Osteocyte (in vitro differentiated cells): ENCODE measurements at regions not wholly inside any gene's neighbourhood (a gene's known extent, or its start where the extent isn't known, plus 50 kb on each side); places are given as distances from the start of the nearest gene placed in this dataset.

Source experiments
- DNase-seq: peaks from one replicate; pipeline ENCODE4 v3.0.0; 2021; ENCODE audit warnings: mixed read lengths; ENCODE audit not compliant: unreplicated experiment; ENCODE audit errors: extremely low spot score
- H3K27ac Mint-ChIP-seq: one replicate; pipeline ENCODE4 v1.8.0; 2021; ENCODE audit warnings: mild to moderate bottlenecking, mixed read lengths; ENCODE audit not compliant: unreplicated experiment
- H3K27me3 Mint-ChIP-seq: one replicate; pipeline ENCODE4 v1.8.0; 2021; ENCODE audit warnings: mixed read lengths; ENCODE audit not compliant: unreplicated experiment
- H3K36me3 Mint-ChIP-seq: one replicate; pipeline ENCODE4 v1.8.0; 2021; ENCODE audit warnings: mixed read lengths; ENCODE audit not compliant: unreplicated experiment
- H3K4me1 Mint-ChIP-seq: one replicate; pipeline ENCODE4 v1.8.0; 2021; ENCODE audit warnings: mixed read lengths; ENCODE audit not compliant: unreplicated experiment
- H3K4me3 Mint-ChIP-seq: one replicate; pipeline ENCODE4 v1.8.0; 2021; ENCODE audit warnings: mild to moderate bottlenecking, moderate library complexity, mixed read lengths; ENCODE audit not compliant: unreplicated experiment
- H3K9me3 Mint-ChIP-seq: one replicate; pipeline ENCODE4 v1.8.0; 2021; ENCODE audit warnings: mixed read lengths; ENCODE audit not compliant: unreplicated experiment
- TF ChIP-seq, protein P1 (sequence below): fragments of 200-600 bp; sonication (generic); IDR thresholded peaks from 2 replicates; pipeline ENCODE4 v1.5.0; 2021; ENCODE audit warnings: antibody characterized with exemption, mild to moderate bottlenecking, moderate library complexity

DNA sequence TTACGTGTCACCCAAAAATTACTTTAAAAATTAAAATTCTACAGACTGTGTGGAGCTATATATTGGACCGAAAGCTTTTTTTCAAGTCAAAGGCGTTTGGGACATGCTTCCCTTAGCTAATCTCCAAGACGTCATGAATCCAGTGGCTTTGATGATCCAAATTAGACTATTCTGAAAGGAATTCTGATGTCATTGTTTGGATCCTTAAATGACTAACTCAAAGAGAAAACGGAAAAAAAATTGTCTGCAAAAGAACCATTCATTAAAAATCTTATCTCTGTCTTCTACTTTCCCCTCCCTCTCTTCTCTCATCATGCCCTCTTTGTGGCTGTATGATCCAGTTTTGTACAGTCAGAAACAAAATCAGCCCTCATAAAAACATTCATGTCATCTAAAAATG is 161.8 kb downstream of the ETV1 start:
- TF ChIP-seq, protein P1, sequence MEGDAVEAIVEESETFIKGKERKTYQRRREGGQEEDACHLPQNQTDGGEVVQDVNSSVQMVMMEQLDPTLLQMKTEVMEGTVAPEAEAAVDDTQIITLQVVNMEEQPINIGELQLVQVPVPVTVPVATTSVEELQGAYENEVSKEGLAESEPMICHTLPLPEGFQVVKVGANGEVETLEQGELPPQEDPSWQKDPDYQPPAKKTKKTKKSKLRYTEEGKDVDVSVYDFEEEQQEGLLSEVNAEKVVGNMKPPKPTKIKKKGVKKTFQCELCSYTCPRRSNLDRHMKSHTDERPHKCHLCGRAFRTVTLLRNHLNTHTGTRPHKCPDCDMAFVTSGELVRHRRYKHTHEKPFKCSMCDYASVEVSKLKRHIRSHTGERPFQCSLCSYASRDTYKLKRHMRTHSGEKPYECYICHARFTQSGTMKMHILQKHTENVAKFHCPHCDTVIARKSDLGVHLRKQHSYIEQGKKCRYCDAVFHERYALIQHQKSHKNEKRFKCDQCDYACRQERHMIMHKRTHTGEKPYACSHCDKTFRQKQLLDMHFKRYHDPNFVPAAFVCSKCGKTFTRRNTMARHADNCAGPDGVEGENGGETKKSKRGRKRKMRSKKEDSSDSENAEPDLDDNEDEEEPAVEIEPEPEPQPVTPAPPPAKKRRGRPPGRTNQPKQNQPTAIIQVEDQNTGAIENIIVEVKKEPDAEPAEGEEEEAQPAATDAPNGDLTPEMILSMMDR: no peak
- no peaks in the 10 kb centered on the region for H3K36me3 Mint-ChIP-seq
- no peaks in the 10 kb centered on the region for H3K9me3 Mint-ChIP-seq
- H3K27me3 Mint-ChIP-seq: no peaks in the 10 kb centered on the region
- no peak for DNase-seq
- H3K27ac Mint-ChIP-seq: no peak overlapping the region
- no peak overlapping the region for H3K4me3 Mint-ChIP-seq
- H3K4me1 Mint-ChIP-seq: peaks cover 12% of the 10 kb centered on the region

GRCh38 chr7:13829231-13829630 is 160.2 kb downstream of the ETV1 start:
- peak overlapping the region; percentile 53 for H3K27ac Mint-ChIP-seq
- no peaks in the 10 kb centered on the region for H3K36me3 Mint-ChIP-seq
- peaks cover 12% of the 10 kb centered on the region for H3K4me1 Mint-ChIP-seq
- H3K27me3 Mint-ChIP-seq: no peaks in the 10 kb centered on the region
- DNase-seq: no peak
- TF ChIP-seq, protein P1: no peak
- H3K9me3 Mint-ChIP-seq: no peaks in the 10 kb centered on the region
- no peak overlapping the region for H3K4me3 Mint-ChIP-seq

- no peaks in the 10 kb centered on the region for H3K36me3 Mint-ChIP-seq
- peaks cover 12% of the 10 kb centered on the region for H3K4me1 Mint-ChIP-seq
- no peaks in the 10 kb centered on the region for H3K9me3 Mint-ChIP-seq
- TF ChIP-seq, protein P1: no peak
- H3K27me3 Mint-ChIP-seq: no peaks in the 10 kb centered on the region
- no peak overlapping the region for H3K4me3 Mint-ChIP-seq
- DNase-seq: no peak
- peak overlapping the region; percentile 79 for H3K27ac Mint-ChIP-seq
These were observed 159.3 kb downstream of the ETV1 start for GRCh38 chr7:13829914-13830900.

DNA sequence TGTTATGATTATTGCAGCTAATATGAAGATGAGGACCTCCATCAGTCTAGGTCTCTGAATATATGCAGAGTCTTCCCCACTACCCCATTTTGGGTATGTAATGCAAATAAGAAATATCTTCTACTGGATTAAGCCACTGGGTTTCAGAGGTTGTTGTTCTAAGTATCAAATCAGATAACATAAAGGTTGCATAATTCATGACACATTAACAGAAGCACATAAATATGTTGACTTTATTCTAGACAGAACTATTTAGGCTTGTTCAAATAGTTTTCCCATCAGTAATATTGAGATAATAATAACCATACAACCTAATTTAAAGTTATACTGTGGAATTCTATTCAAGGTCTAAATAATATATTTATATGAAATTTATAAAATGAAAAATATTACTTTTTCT is 157.1 kb downstream of the ETV1 start:
- no peak overlapping the region for H3K4me3 Mint-ChIP-seq
- DNase-seq: no peak

DNA sequence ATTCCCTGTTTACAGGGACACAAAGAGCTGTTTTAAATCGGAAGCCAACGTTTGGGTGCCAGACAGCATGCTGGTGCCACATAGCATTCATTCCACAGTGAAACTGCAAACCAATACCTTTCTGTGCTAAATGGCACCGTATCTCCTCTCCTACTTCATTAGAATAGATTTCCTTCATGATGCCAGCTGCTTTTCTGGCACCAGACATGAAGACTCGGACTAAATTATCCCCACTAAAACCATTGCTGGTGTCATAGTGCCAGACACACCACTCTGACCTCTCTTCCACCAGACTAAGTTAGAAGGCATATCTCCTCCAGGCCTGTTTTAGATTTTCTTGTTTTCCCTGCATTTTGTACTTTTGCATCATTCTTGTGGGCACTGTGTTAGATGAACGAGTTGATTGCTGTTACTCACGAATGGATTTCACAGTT is 155.1 kb downstream of the ETV1 start:
- Mint-ChIP-seq H3K27me3 (no peaks in the 10 kb centered on the region), H3K27ac (no peak overlapping the region), H3K9me3 (no peaks in the 10 kb centered on the region), H3K4me1 (peaks cover 12% of the 10 kb centered on the region), H3K4me3 (no peak overlapping the region), H3K36me3 (no peaks in the 10 kb centered on the region)
- TF ChIP-seq, protein P1: no peak
- no peak for DNase-seq

More for the DNA sequence above, 157.1 kb downstream of the ETV1 start:
- H3K4me1 Mint-ChIP-seq: peaks cover 12% of the 10 kb centered on the region
- no peak overlapping the region for H3K27ac Mint-ChIP-seq
- H3K36me3 Mint-ChIP-seq: no peaks in the 10 kb centered on the region
- TF ChIP-seq, protein P1: no peak
- no peaks in the 10 kb centered on the region for H3K9me3 Mint-ChIP-seq
- H3K27me3 Mint-ChIP-seq: no peaks in the 10 kb centered on the region
